Kidney (tissue), 13 donors: ENCODE measurements at regions not wholly inside any gene's neighbourhood (a gene's known extent, or its start where the extent isn't known, plus 50 kb on each side); places are given as distances from the start of the nearest gene placed in this dataset.
"Not testable (repeated sequence)": the region's sequence is repeated elsewhere in the genome, so short reads cannot be mapped to it uniquely, and the experiment has no call there.

Source experiments
- DNase-seq, 5 donors: peaks; one replicate each; pipeline ENCODE4 v3.0.0-alpha.2; 2013 to 2020
- FAIRE-seq: peaks from 2 replicates; lab custom pipeline; 2012; peaks lifted over from hg19 to GRCh38; lab: Jason Lieb, UNC
- H3K27ac ChIP-seq, 2 donors: one replicate each; pipeline ENCODE4 v1.7.0; 2013; ENCODE audit warnings: low read depth in 2 of 2, low read length in 2 of 2, inconsistent platforms in 1 of 2
- H3K27me3 ChIP-seq: one replicate; pipeline ENCODE4 v1.7.1; 2013; ENCODE audit warnings: low read length, inconsistent platforms; ENCODE audit not compliant: control insufficient read depth, insufficient read depth
- H3K36me3 ChIP-seq, 3 donors: one replicate each; pipeline versions ENCODE4 v1.7.0 to v1.7.1; 2013; ENCODE audit warnings: low read length in 3 of 3, control low read depth in 1 of 3, inconsistent platforms in 1 of 3; ENCODE audit not compliant: insufficient read depth in 3 of 3, control insufficient read depth in 2 of 3
- H3K4me1 ChIP-seq, 3 donors: one replicate each; pipeline versions ENCODE4 v1.7.0 to v1.7.1; 2013; ENCODE audit warnings: low read length in 3 of 3, inconsistent platforms in 1 of 3, low read depth in 1 of 3; ENCODE audit not compliant: control insufficient read depth in 2 of 3, insufficient read depth in 2 of 3
- H3K4me3 ChIP-seq, 3 donors: one replicate each; pipeline versions ENCODE4 v1.7.0 to v1.8.1; 2013; ENCODE audit warnings: low read length in 3 of 3, control low read depth in 1 of 3, inconsistent platforms in 1 of 3
- H3K9ac ChIP-seq, 3 donors: one replicate each; pipeline versions ENCODE4 v1.7.0 to v1.7.1; 2013; ENCODE audit warnings: low read length in 3 of 3, control low read depth in 1 of 3, inconsistent platforms in 1 of 3
- H3K9me3 ChIP-seq, 3 donors: one replicate each; pipeline versions ENCODE4 v1.7.0 to v1.7.1; 2013; ENCODE audit warnings: low read length in 3 of 3, control low read depth in 1 of 3, inconsistent platforms in 1 of 3; ENCODE audit not compliant: control insufficient read depth in 2 of 3, insufficient read depth in 1 of 3
- CTCF ChIP-seq: IDR thresholded peaks from 3 replicates; pipeline ENCODE4 v1.5.1; 2012; ENCODE audit warnings: mild to moderate bottlenecking, moderate library complexity, borderline replicate concordance; ENCODE audit not compliant: insufficient read depth; ENCODE audit errors: extremely low read depth
- intact Hi-C: fragments of 100-400 bp; cut with DNase I; formaldehyde crosslinking; loops from one replicate; pipeline ENCODE4 v1.11.1; 2022
- donor health status: control.
- donor health status: control.
- donor health status: control.
- donor health status: control.
- donor health status: control.
- donor health status: DM: yes; HTN: yes; CAD: no.
- donor health status: Normal renal cell carcinoma (clear cell type).

DNA sequence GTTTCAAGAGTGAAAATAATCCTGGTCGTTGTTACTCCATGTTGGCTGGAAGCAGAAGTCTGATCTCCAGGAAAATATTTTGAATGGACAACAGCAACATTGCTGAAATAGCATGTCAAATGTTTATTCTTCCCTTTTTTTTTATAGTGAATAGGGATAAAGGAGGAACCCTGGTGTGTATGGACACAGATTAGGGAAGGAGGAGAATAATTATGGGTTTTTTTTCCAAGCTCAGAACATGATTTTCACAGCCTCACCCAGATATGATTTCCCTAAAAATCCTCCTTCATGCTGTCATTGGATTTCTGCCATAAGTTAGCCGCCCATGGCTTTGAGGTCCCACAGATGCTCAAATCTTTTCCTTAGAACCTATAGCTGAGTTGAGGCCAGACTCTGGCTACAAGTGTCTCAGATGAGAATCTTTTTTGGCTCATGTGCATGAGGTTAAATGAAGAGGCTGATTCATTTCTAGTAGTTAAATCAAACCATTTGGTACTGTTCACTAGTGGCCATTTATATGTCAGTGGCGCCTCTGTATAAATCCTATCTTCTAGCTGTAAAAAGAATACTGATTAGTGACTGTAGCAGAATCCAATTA lies 65.5 kb upstream of the LIFR start:
- FAIRE-seq (no peak), DNase-seq (peak in 3 of 5 donors; percentile 16 to 61 (median 37))
- Histone ChIP-seq H3K36me3 (no peaks in the 10 kb centered on the region), H3K27me3 (no peaks in the 10 kb centered on the region), H3K27ac (no peak overlapping the region), H3K4me1 (no peaks in the 10 kb centered on the region), H3K4me3 (no peak overlapping the region), H3K9ac (no peak overlapping the region), H3K9me3 (peaks cover 0 to 3% (median 0%) of the 10 kb centered on the region in 3 donors)
- no peak for TF ChIP-seq CTCF
- intact Hi-C loops: no loop called here

DNA sequence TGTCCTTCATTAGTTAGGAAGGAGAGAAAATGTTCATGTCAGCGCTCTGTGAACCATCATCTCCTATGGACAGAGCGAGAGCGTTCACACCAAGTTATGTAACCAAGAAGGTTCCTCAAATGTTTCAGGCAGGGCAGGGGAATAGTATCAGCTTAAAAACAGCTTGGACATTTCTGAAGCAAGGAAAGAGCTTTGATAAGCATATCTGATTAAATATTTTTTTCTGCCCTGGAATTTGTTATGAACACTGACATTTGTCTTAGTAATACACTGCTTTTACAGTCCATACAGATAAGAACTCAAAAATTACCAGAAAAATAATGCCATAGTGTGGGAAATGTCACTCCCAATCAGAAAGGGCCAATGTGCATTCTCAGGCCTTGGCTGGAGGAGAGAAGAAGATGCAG lies 66.3 kb upstream of the LIFR start:
- intact Hi-C loops: no loop called here
- Histone ChIP-seq H3K36me3 (no peaks in the 10 kb centered on the region), H3K4me1 (no peaks in the 10 kb centered on the region), H3K27me3 (no peaks in the 10 kb centered on the region), H3K4me3 (no peak overlapping the region), H3K27ac (no peak overlapping the region), H3K9ac (no peak overlapping the region), H3K9me3 (peaks cover 0 to 3% (median 0%) of the 10 kb centered on the region in 3 donors)
- no peak for TF ChIP-seq CTCF
- peak in 1 of 5 donors; percentile 59 for DNase-seq
- no peak for FAIRE-seq

DNA sequence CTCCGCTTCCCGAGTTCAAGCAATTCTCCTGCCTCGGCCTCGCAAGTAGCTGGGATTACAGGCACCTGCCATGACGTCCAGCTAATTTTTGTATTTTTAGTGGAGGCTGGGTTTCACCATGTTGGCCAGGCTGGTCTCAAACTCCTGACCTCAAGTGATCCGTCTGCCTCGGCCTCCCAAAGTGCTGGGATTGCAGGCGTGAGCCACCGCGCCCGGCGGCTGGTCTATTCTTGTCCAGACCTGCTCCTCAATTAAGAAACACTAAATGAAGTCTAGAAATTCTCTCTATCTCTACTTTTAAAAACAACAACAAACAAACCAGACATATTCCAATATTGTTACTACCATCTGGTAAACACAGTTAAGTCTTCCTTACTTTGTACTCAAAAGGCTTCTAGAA lies 68.1 kb upstream of the LIFR start:
- not testable (repeated sequence) for DNase-seq

GRCh38 chr5:38631376-38631775 lies 74.9 kb upstream of the LIFR start:
- intact Hi-C loops, H3K9ac ChIP-seq: not testable (repeated sequence)
- peaks cover 0 to 13% (median 2%) of the 10 kb centered on the region in 3 donors for H3K9me3 ChIP-seq

More for the DNA sequence above, 68.1 kb upstream of the LIFR start:
- H3K9me3 ChIP-seq, H3K4me1 ChIP-seq, intact Hi-C loops, H3K27ac ChIP-seq, H3K27me3 ChIP-seq, FAIRE-seq, H3K9ac ChIP-seq, H3K4me3 ChIP-seq, H3K36me3 ChIP-seq: not testable (repeated sequence)

More at GRCh38 chr5:38631376-38631775, 74.9 kb upstream of the LIFR start:
- H3K4me3 ChIP-seq, DNase-seq, FAIRE-seq, H3K4me1 ChIP-seq, H3K36me3 ChIP-seq, H3K27ac ChIP-seq, H3K27me3 ChIP-seq: not testable (repeated sequence)
